Heart left ventricle (tissue), 13 donors: ENCODE measurements at regions not wholly inside any gene's neighbourhood (a gene's known extent, or its start where the extent isn't known, plus 50 kb on each side); places are given as distances from the start of the nearest gene placed in this dataset.

Experiments used
- CTCF ChIP-seq, 12 donors: fragments of 200-600 bp; sonication (generic) in 4 of 12; IDR thresholded peaks; one replicate each; pipeline versions ENCODE4 v1.5.0 to v1.8.0; 2018 to 2022; ENCODE audit warnings: antibody characterized with exemption in 12 of 12, mild to moderate bottlenecking in 5 of 12
- POLR2A ChIP-seq, 2 donors: fragments of 450-650 bp; IDR thresholded peaks; one replicate each; pipeline ENCODE4 v1.6.1; 2017; ENCODE audit warnings: antibody characterized with exemption in 2 of 2, mild to moderate bottlenecking in 2 of 2, moderate library complexity in 2 of 2
- donor health status: ischemic (EF 13 %, LVEDD 7.1; RV severe dilation, severe dysfunction).
- donor health status: DM: no; HTN: yes; CAD: no.
- donor health status: DM: no; HTN: no; CAD: no.
- donor health status: ischemic (EF 25% LVEDD 6.9; RV normal size, moderate dysfunction).
- donor health status: ischemic (EF 25% LVEDD 5.7; RV mildly dilated, moderate dysfunction).
- donor health status: ischemic (EF 35%, LVEDD 5.7; RV mildly dilated, moderate dysfunction).
- donor health status: nonischemic (EF 11% LVEDD 7.7; RV severe dilation, severe dysfunction).
- donor health status: DM: yes; HTN: yes; CAD: no.
- donor health status: PGD.
- donor health status: ischemic (EF 29% LVEDD 5.4; RV normal size, mild dysfunction).
- donor health status: nonischemic (EF 23%, LVEDD 6.1; RV moderate dilation, normal function).

GRCh38 chr1:99429754-99430153, 165.5 kb downstream of the PLPPR4 start:
- TF ChIP-seq CTCF (IDR thresholded peaks at IDR 0.05) (no peak), POLR2A (IDR thresholded peaks at IDR 0.05) (no peak)
